Hematopoietic multipotent progenitor cell treated with erythropoietin and hydrocortisone succinate and interleukin-3 and kit ligand, for 8 days (in vitro differentiated cells): ENCODE measurements at regions not wholly inside any gene's neighbourhood (a gene's known extent, or its start where the extent isn't known, plus 50 kb on each side); places are given as distances from the start of the nearest gene placed in this dataset.

ENCODE experiments used
- DNase-seq: peaks from one replicate; pipeline ENCODE4 v3.0.0-alpha.2; 2015

- no peak for DNase-seq
These were observed 159.9 kb downstream of the PCDH7 start for GRCh38 chr4:30879855-30880598.

- no peak for DNase-seq
These were observed 161.8 kb downstream of the PCDH7 start for GRCh38 chr4:30881985-30882384.

GRCh38 chr4:30882443-30882842, 162.3 kb downstream of the PCDH7 start:
- DNase-seq: no peak

GRCh38 chr4:30882995-30883675, 163.0 kb downstream of the PCDH7 start:
- no peak for DNase-seq

GRCh38 chr4:30901461-30902451, 181.6 kb downstream of the PCDH7 start:
- no peak for DNase-seq

- DNase-seq: no peak
These were observed 183.5 kb downstream of the PCDH7 start for GRCh38 chr4:30903502-30904214.

- DNase-seq: no peak
These were observed 184.0 kb downstream of the PCDH7 start for GRCh38 chr4:30904215-30904555.

- DNase-seq: no peak
These were observed 184.4 kb downstream of the PCDH7 start for GRCh38 chr4:30904588-30904987.

- no peak for DNase-seq
These were observed 192.0 kb downstream of the PCDH7 start for GRCh38 chr4:30912098-30912714.

- no peak for DNase-seq
These were observed 196.4 kb downstream of the PCDH7 start for GRCh38 chr4:30916337-30917274.

GRCh38 chr4:30917946-30918345, 197.8 kb downstream of the PCDH7 start:
- DNase-seq: no peak

GRCh38 chr4:30919458-30919857, 199.3 kb downstream of the PCDH7 start:
- no peak for DNase-seq

GRCh38 chr4:30920043-30920442, 199.9 kb downstream of the PCDH7 start:
- DNase-seq: no peak

- DNase-seq: no peak
These were observed 202.5 kb downstream of the PCDH7 start for GRCh38 chr4:30922625-30923024.

GRCh38 chr4:30924495-30924894, 204.3 kb downstream of the PCDH7 start:
- no peak for DNase-seq

- DNase-seq: no peak
These were observed 209.5 kb downstream of the PCDH7 start for GRCh38 chr4:30929649-30930048.

- DNase-seq: no peak
These were observed 210.1 kb downstream of the PCDH7 start for GRCh38 chr4:30930276-30930675.

- DNase-seq: no peak
These were observed 212.4 kb downstream of the PCDH7 start for GRCh38 chr4:30932581-30932980.

GRCh38 chr4:30939069-30939468, 218.9 kb downstream of the PCDH7 start:
- DNase-seq: no peak

- no peak for DNase-seq
These were observed 219.5 kb downstream of the PCDH7 start for GRCh38 chr4:30939684-30940083.

GRCh38 chr4:30941641-30942040, 221.5 kb downstream of the PCDH7 start:
- no peak for DNase-seq
